HEK293 (cell line): ENCODE measurements at regions not wholly inside any gene's neighbourhood (a gene's known extent, or its start where the extent isn't known, plus 50 kb on each side); places are given as distances from the start of the nearest gene placed in this dataset.

Source experiments
- CTCF ChIA-PET: fragments of 350-600 bp; formaldehyde crosslinking; extraction: SDS; loops from one replicate; lab custom pipeline; 2021; ENCODE audit warnings: antibody characterized with exemption; lab: Yijun Ruan, JAX
- POLR2A ChIA-PET: fragments of 300-600 bp; formaldehyde crosslinking; extraction: SDS; loops from one replicate; lab custom pipeline; 2020; ENCODE audit warnings: antibody characterized with exemption, inconsistent platforms; lab: Yijun Ruan, JAX
- H3K27ac ChIP-seq: fragments of 200-500 bp; sonication (Bioruptor generic); 2 replicates; pipeline ENCODE4 v1.5.1; 2014; ENCODE audit warnings: low read depth, low read length, control low read depth, inconsistent platforms; ENCODE audit errors: extremely low read depth
- H3K36me3 ChIP-seq, 2 experiments: fragments of 200-500 bp in 1 of 2; sonication (Bioruptor generic) in 1 of 2; 1 replicate in 1 of 2; 2 replicates in 1 of 2; pipeline ENCODE4 v1.5.1; 2014 to 2017; ENCODE audit warnings: inconsistent platforms in 2 of 2, low read length in 2 of 2; ENCODE audit not compliant: control insufficient read depth in 2 of 2, insufficient read depth in 1 of 2
- H3K4me1 ChIP-seq: fragments of 200-500 bp; sonication (Bioruptor generic); 2 replicates; pipeline ENCODE4 v1.5.1; 2014; ENCODE audit warnings: mild to moderate bottlenecking, low read length, inconsistent platforms; ENCODE audit not compliant: control insufficient read depth, insufficient read depth
- H3K4me3 ChIP-seq: 2 replicates; pipeline ENCODE4 v1.5.1; 2011; ENCODE audit warnings: low read depth, mild to moderate bottlenecking, control low read depth, low read length, moderate library complexity
- H3K9me3 ChIP-seq: fragments of 200-500 bp; sonication (Bioruptor generic); 2 replicates; pipeline ENCODE4 v1.5.1; 2014; ENCODE audit warnings: low read depth, low read length, inconsistent platforms; ENCODE audit not compliant: control insufficient read depth, insufficient read depth
- BCL11A ChIP-seq: fragments of 450-650 bp; formaldehyde crosslinking; IDR thresholded peaks from 2 replicates; pipeline ENCODE4 v1.5.1; 2016; ENCODE audit warnings: low read depth, missing biosample characterization, missing genetic modification characterization
- GLIS2 ChIP-seq: fragments of 450-650 bp; formaldehyde crosslinking; IDR thresholded peaks from 2 replicates; pipeline ENCODE4 v1.5.1; 2016; ENCODE audit warnings: missing biosample characterization, missing genetic modification characterization
- HOXD13 ChIP-seq: sonication (generic); formaldehyde crosslinking; IDR thresholded peaks from 2 replicates; pipeline ENCODE4 v1.8.0; 2022; ENCODE audit warnings: missing genetic modification reagents, borderline replicate concordance
- KLF10 ChIP-seq: fragments of 450-650 bp; IDR thresholded peaks from 2 replicates; pipeline ENCODE4 v1.5.1; 2018; ENCODE audit warnings: missing biosample characterization, mild to moderate bottlenecking, missing genetic modification characterization
- KLF8 ChIP-seq: fragments of 450-650 bp; formaldehyde crosslinking; IDR thresholded peaks from 2 replicates; pipeline ENCODE4 v1.5.1; 2016; ENCODE audit warnings: missing biosample characterization, missing genetic modification characterization
- PRDM4 ChIP-seq: fragments of 450-650 bp; formaldehyde crosslinking; IDR thresholded peaks from 2 replicates; pipeline ENCODE4 v1.5.1; 2017; ENCODE audit warnings: missing biosample characterization, missing genetic modification characterization
- SP7 ChIP-seq: fragments of 450-650 bp; formaldehyde crosslinking; IDR thresholded peaks from 2 replicates; pipeline ENCODE4 v1.5.1; 2016; ENCODE audit warnings: missing biosample characterization, missing genetic modification characterization
- ZBTB11 ChIP-seq: fragments of 450-650 bp; formaldehyde crosslinking; conservative IDR thresholded peaks from 2 replicates; pipeline ENCODE4 v1.5.1; 2016; ENCODE audit warnings: low read depth, missing biosample characterization, missing genetic modification characterization
- ZFHX2 ChIP-seq: fragments of 450-650 bp; formaldehyde crosslinking; conservative IDR thresholded peaks from 2 replicates; pipeline ENCODE4 v1.5.1; 2016; ENCODE audit warnings: missing biosample characterization, missing genetic modification characterization
- ZNF10 ChIP-seq: fragments of 450-650 bp; formaldehyde crosslinking; IDR thresholded peaks from 2 replicates; pipeline ENCODE4 v1.5.1; 2017; ENCODE audit warnings: missing biosample characterization, missing genetic modification characterization
- ZNF121 ChIP-seq: fragments of 450-650 bp; formaldehyde crosslinking; IDR thresholded peaks from 2 replicates; pipeline ENCODE4 v1.5.1; 2016; ENCODE audit warnings: missing biosample characterization, missing genetic modification characterization
- ZNF148 ChIP-seq: fragments of 450-650 bp; formaldehyde crosslinking; IDR thresholded peaks from 2 replicates; pipeline ENCODE4 v1.5.0; 2017; ENCODE audit warnings: missing biosample characterization, missing genetic modification characterization, borderline replicate concordance
- ZNF221 ChIP-seq: fragments of 450-650 bp; formaldehyde crosslinking; IDR thresholded peaks from 2 replicates; pipeline ENCODE4 v1.5.1; 2017; ENCODE audit warnings: missing biosample characterization, missing genetic modification characterization, borderline replicate concordance
- ZNF302 ChIP-seq: fragments of 450-650 bp; formaldehyde crosslinking; IDR thresholded peaks from 2 replicates; pipeline ENCODE4 v1.5.1; 2016; ENCODE audit warnings: missing biosample characterization, missing genetic modification characterization, low read depth
- ZNF311 ChIP-seq: fragments of 450-650 bp; formaldehyde crosslinking; IDR thresholded peaks from 2 replicates; pipeline ENCODE4 v1.5.1; 2017; ENCODE audit warnings: missing biosample characterization, missing genetic modification characterization, borderline replicate concordance
- ZNF362 ChIP-seq: fragments of 450-650 bp; formaldehyde crosslinking; IDR thresholded peaks from 2 replicates; pipeline ENCODE4 v1.5.1; 2016; ENCODE audit warnings: missing biosample characterization, missing genetic modification characterization
- ZNF423 ChIP-seq: fragments of 450-650 bp; formaldehyde crosslinking; IDR thresholded peaks from 2 replicates; pipeline ENCODE4 v1.5.1; 2016; ENCODE audit warnings: missing biosample characterization, missing genetic modification characterization
- ZNF433 ChIP-seq: fragments of 450-650 bp; formaldehyde crosslinking; IDR thresholded peaks from 2 replicates; pipeline ENCODE4 v1.5.1; 2016; ENCODE audit warnings: missing biosample characterization, missing genetic modification characterization, low read depth
- ZNF510 ChIP-seq: fragments of 450-650 bp; formaldehyde crosslinking; IDR thresholded peaks from 2 replicates; pipeline ENCODE4 v1.5.1; 2018; ENCODE audit warnings: mild to moderate bottlenecking, missing genetic modification characterization, missing biosample characterization; ENCODE audit not compliant: insufficient replicate concordance
- ZNF548 ChIP-seq: fragments of 450-650 bp; formaldehyde crosslinking; IDR thresholded peaks from 2 replicates; pipeline ENCODE4 v1.5.1; 2016; ENCODE audit warnings: missing biosample characterization, missing genetic modification characterization
- ZNF555 ChIP-seq: fragments of 450-650 bp; formaldehyde crosslinking; conservative IDR thresholded peaks from 2 replicates; pipeline ENCODE4 v1.5.1; 2017; ENCODE audit warnings: missing biosample characterization, mild to moderate bottlenecking, missing genetic modification characterization, inconsistent platforms
- ZNF561 ChIP-seq: fragments of 450-650 bp; IDR thresholded peaks from 2 replicates; pipeline ENCODE4 v1.5.1; 2018; ENCODE audit warnings: missing biosample characterization, missing genetic modification characterization, borderline replicate concordance
- ZNF626 ChIP-seq: fragments of 450-650 bp; sonication (Bioruptor Pico); formaldehyde crosslinking; IDR thresholded peaks from 2 replicates; pipeline ENCODE4 v1.5.1; 2018; ENCODE audit warnings: missing biosample characterization, missing genetic modification characterization, inconsistent platforms
- ZNF654 ChIP-seq: fragments of 450-650 bp; formaldehyde crosslinking; IDR thresholded peaks from 2 replicates; pipeline ENCODE4 v1.5.1; 2016; ENCODE audit warnings: low read depth, missing biosample characterization, missing genetic modification characterization
- ZNF658 ChIP-seq: fragments of 450-650 bp; formaldehyde crosslinking; IDR thresholded peaks from 2 replicates; pipeline ENCODE4; 2016; ENCODE audit warnings: missing biosample characterization, missing genetic modification characterization
- ZNF707 ChIP-seq: fragments of 450-650 bp; formaldehyde crosslinking; IDR thresholded peaks from 2 replicates; pipeline ENCODE4 v1.5.1; 2016; ENCODE audit warnings: missing biosample characterization, missing genetic modification characterization
- ZNF792 ChIP-seq: fragments of 450-650 bp; formaldehyde crosslinking; IDR thresholded peaks from 2 replicates; pipeline ENCODE4 v1.5.1; 2016; ENCODE audit warnings: missing biosample characterization, missing genetic modification characterization

- H3K9me3 ChIP-seq: no peaks in the 10 kb centered on the region
- no peaks in the 10 kb centered on the region for H3K36me3 ChIP-seq
- no peak overlapping the region for H3K4me3 ChIP-seq
- no peak for TF ChIP-seq ZNF362
- no peak for TF ChIP-seq HOXD13 (CRISPR knock-in tag)
- TF ChIP-seq ZNF626 (tag by site-specific recombination): no peak
- TF ChIP-seq ZNF121 (tag by site-specific recombination): no peak
- TF ChIP-seq ZNF561 (tag by site-specific recombination): no peak
- TF ChIP-seq ZNF548 (tag by site-specific recombination): no peak
- no peak for TF ChIP-seq ZBTB11 (tag by site-specific recombination)
- TF ChIP-seq ZNF707 (tag by site-specific recombination): no peak
- no peak for TF ChIP-seq ZNF792 (tag by site-specific recombination)
- TF ChIP-seq ZNF221 (tag by site-specific recombination): no peak
- TF ChIP-seq ZNF423 (tag by site-specific recombination): no peak
- TF ChIP-seq ZNF311 (tag by site-specific recombination): no peak
- no peak for TF ChIP-seq ZNF302 (tag by site-specific recombination)
- TF ChIP-seq ZNF555 (tag by site-specific recombination): no peak
- TF ChIP-seq GLIS2: no peak
- TF ChIP-seq BCL11A: no peak
- TF ChIP-seq ZNF658 (tag by site-specific recombination): no peak
- TF ChIP-seq KLF10 (tag by site-specific recombination): no peak
- H3K4me1 ChIP-seq: no peaks in the 10 kb centered on the region
- CTCF ChIA-PET: no interaction called here
- no peak overlapping the region for H3K27ac ChIP-seq
- POLR2A ChIA-PET: no interaction called here
These were observed 175.1 kb upstream of the DDX18 start for GRCh38 chr2:117639401-117639800.

GRCh38 chr2:117644403-117644802, 170.1 kb upstream of the DDX18 start:
- CTCF ChIA-PET: no interaction called here
- H3K4me1 ChIP-seq: no peaks in the 10 kb centered on the region
- H3K4me3 ChIP-seq: no peak overlapping the region
- H3K27ac ChIP-seq: no peak overlapping the region
- no peaks in the 10 kb centered on the region for H3K9me3 ChIP-seq
- H3K36me3 ChIP-seq: no peaks in the 10 kb centered on the region
- POLR2A ChIA-PET: no interaction called here
- no peak for TF ChIP-seq ZNF658 (tag by site-specific recombination)
- no peak for TF ChIP-seq SP7 (tag by site-specific recombination)
- TF ChIP-seq ZNF433 (tag by site-specific recombination): no peak
- TF ChIP-seq ZNF148: no peak
- TF ChIP-seq PRDM4 (tag by site-specific recombination): no peak
- no peak for TF ChIP-seq ZFHX2 (tag by site-specific recombination)
- TF ChIP-seq ZNF510 (tag by site-specific recombination): no peak
- TF ChIP-seq ZNF10 (tag by site-specific recombination): no peak
- TF ChIP-seq KLF8 (tag by site-specific recombination): no peak
- no peak for TF ChIP-seq ZNF654 (tag by site-specific recombination)
